ENCODE measurements at regions not wholly inside any gene's neighbourhood (a gene's known extent, or its start where the extent isn't known, plus 50 kb on each side); places are given as distances from the start of the nearest gene placed in this dataset.

DNA sequence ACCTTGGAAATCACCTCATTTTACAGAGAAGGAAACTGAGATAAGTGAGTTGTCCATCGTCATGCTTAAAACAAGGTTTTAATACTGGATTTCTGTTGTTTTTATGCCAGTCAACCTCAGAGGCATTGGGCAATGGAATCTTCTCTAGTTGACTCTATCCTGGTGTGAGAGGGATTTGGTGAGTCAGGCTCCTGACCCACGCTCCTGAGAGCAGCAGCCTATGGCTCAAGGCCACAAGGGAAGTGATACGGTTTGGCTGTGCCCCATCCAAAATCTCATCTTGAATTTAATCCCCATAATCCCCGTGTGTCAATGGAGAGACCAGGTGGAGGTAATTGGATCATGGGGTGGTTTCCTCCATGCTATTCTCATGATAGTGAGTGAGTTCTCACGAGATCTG, 90.1 kb downstream of the TLR5 start:
- FAIRE-seq, result no peak
- no peaks in the 10 kb centered on the region for H3K9me1 ChIP-seq (replicated peaks; ENCODE audit: control insufficient read depth, extremely low read depth, insufficient read depth, low read length)
- H3K4me3 ChIP-seq (replicated peaks in 1 of 3; ENCODE audit: insufficient read depth in 1 of 3, low read depth in 1 of 3, low read length in 3 of 3), result no peak overlapping the region
- no peak overlapping the region for H3K4me2 ChIP-seq (ENCODE audit: insufficient read depth, low read length)
- no peaks in the 10 kb centered on the region for H4K20me1 ChIP-seq (replicated peaks; ENCODE audit: control insufficient read depth, extremely low read depth, insufficient read depth, low read length)
- ChIA-PET CTCF (no interaction called here), POLR2A (no interaction called here)
- no peak overlapping the region for H2AFZ ChIP-seq (ENCODE audit: low read depth, low read length)
- no TSS peak for BruUV-seq (replicated peaks)
- no peaks in the 10 kb centered on the region for H3K4me1 ChIP-seq (ENCODE audit: control insufficient read depth, extremely low read depth, insufficient read depth, low read length)
- TF ChIP-seq FOS (IDR thresholded peaks at IDR 0.05; ENCODE audit: borderline replicate concordance, insufficient read depth, low read length) (no peak), POLR2AphosphoS5 (IDR thresholded peaks at IDR 0.05; ENCODE audit: insufficient read depth, low read depth, low read length) (no peak), EZH2 (IDR thresholded peaks at IDR 0.05; ENCODE audit: borderline replicate concordance, low read depth, low read length, severe bottlenecking) (no peak), GATA2 (IDR thresholded peaks at IDR 0.05; ENCODE audit: insufficient read depth, insufficient read length, low read depth, low read length) (no peak), JUN (IDR thresholded peaks at IDR 0.05; ENCODE audit: borderline replicate concordance, insufficient read depth, insufficient read length, low read depth) (no peak), POLR2A (IDR thresholded peaks at IDR 0.05; ENCODE audit: low read depth, low read length) (no peak), MYC (IDR thresholded peaks at IDR 0.05; ENCODE audit: low read depth, low read length) (no peak)
- TF ChIP-seq, protein P1, sequence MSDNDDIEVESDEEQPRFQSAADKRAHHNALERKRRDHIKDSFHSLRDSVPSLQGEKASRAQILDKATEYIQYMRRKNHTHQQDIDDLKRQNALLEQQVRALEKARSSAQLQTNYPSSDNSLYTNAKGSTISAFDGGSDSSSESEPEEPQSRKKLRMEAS (IDR thresholded peaks at IDR 0.05; ENCODE audit: insufficient read depth, insufficient read length), result no peak
- TF ChIP-seq, protein P2, sequence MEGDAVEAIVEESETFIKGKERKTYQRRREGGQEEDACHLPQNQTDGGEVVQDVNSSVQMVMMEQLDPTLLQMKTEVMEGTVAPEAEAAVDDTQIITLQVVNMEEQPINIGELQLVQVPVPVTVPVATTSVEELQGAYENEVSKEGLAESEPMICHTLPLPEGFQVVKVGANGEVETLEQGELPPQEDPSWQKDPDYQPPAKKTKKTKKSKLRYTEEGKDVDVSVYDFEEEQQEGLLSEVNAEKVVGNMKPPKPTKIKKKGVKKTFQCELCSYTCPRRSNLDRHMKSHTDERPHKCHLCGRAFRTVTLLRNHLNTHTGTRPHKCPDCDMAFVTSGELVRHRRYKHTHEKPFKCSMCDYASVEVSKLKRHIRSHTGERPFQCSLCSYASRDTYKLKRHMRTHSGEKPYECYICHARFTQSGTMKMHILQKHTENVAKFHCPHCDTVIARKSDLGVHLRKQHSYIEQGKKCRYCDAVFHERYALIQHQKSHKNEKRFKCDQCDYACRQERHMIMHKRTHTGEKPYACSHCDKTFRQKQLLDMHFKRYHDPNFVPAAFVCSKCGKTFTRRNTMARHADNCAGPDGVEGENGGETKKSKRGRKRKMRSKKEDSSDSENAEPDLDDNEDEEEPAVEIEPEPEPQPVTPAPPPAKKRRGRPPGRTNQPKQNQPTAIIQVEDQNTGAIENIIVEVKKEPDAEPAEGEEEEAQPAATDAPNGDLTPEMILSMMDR (IDR thresholded peaks at IDR 0.05; ENCODE audit: extremely low read depth in 1 of 2, insufficient read depth in 1 of 2, low read depth in 1 of 2, low read length in 2 of 2), result no peak
- H3K36me3 ChIP-seq (ENCODE audit: control insufficient read depth in 2 of 2, extremely low read depth in 1 of 2, insufficient read depth in 2 of 2, low read length in 2 of 2), result no peaks in the 10 kb centered on the region
- no peak for DNase-seq (ENCODE audit: low read depth, low spot score)
- dilution Hi-C loops (cut with MboI; ENCODE audit: extremely low pct_ligation_motif_present, low sequenced_read_pairs) (no loop called here), intact Hi-C loops (cut with micrococcal nuclease) (no loop called here)
- H3K27ac ChIP-seq (ENCODE audit: insufficient read depth, low read depth, low read length), result no peak overlapping the region
- H3K9me3 ChIP-seq (replicated peaks; ENCODE audit: control insufficient read depth, insufficient read depth, low read length), result no peaks in the 10 kb centered on the region
- H3K27me3 ChIP-seq (ENCODE audit: control insufficient read depth in 2 of 2, insufficient read depth in 2 of 2, low read length in 2 of 2), result no peaks in the 10 kb centered on the region
- H3K79me2 ChIP-seq (ENCODE audit: control insufficient read depth, insufficient read depth, low read length), result no peaks in the 10 kb centered on the region
- H3K9ac ChIP-seq (replicated peaks; ENCODE audit: extremely low read depth, insufficient read depth, low read length), result no peak overlapping the region
